GM23248 (cell line): ENCODE measurements at regions not wholly inside any gene's neighbourhood (a gene's known extent, or its start where the extent isn't known, plus 50 kb on each side); places are given as distances from the start of the nearest gene placed in this dataset.

Experiments used
- DNase-seq: peaks from one replicate; pipeline ENCODE4 v3.0.0-alpha.2; 2015
- H2AFZ ChIP-seq: fragments of 200-600 bp; sonication (generic); 2 replicates; pipeline ENCODE4 v1.6.1; 2016; ENCODE audit warnings: antibody characterized with exemption
- H3F3A ChIP-seq: fragments of 200-600 bp; sonication (generic); 2 replicates; pipeline ENCODE4 v1.6.1; 2016; ENCODE audit warnings: mild to moderate bottlenecking, antibody characterized with exemption, mixed run types; ENCODE audit not compliant: insufficient read depth
- H3K27ac ChIP-seq: fragments of 200-600 bp; sonication (generic); 2 replicates; pipeline ENCODE4 v1.5.1; 2016; ENCODE audit warnings: mild to moderate bottlenecking
- H3K27me3 ChIP-seq: fragments of 200-600 bp; sonication (generic); replicated peaks from 2 replicates; pipeline ENCODE4 v1.6.1; 2016; ENCODE audit warnings: mild to moderate bottlenecking; ENCODE audit not compliant: insufficient read depth
- H3K36me3 ChIP-seq: fragments of 200-600 bp; sonication (generic); 2 replicates; pipeline ENCODE4 v1.6.1; 2016; ENCODE audit warnings: low read depth, mild to moderate bottlenecking
- H3K4me1 ChIP-seq: fragments of 200-600 bp; sonication (generic); 2 replicates; pipeline ENCODE4 v1.6.1; 2016; ENCODE audit warnings: mild to moderate bottlenecking; ENCODE audit not compliant: insufficient read depth
- H3K4me2 ChIP-seq: fragments of 200-600 bp; sonication (generic); one replicate; pipeline ENCODE4 v1.6.1; 2016; ENCODE audit warnings: mild to moderate bottlenecking; ENCODE audit not compliant: unreplicated experiment
- H3K4me3 ChIP-seq: fragments of 200-600 bp; sonication (generic); 2 replicates; pipeline ENCODE4 v1.5.1; 2016; ENCODE audit warnings: mild to moderate bottlenecking
- H3K79me2 ChIP-seq: fragments of 200-600 bp; sonication (generic); 2 replicates; pipeline ENCODE4 v1.6.1; 2016; ENCODE audit warnings: mild to moderate bottlenecking; ENCODE audit not compliant: insufficient read depth
- H3K9ac ChIP-seq: fragments of 200-600 bp; sonication (generic); 2 replicates; pipeline ENCODE4 v1.6.1; 2016; ENCODE audit warnings: mild to moderate bottlenecking
- H3K9me2 ChIP-seq: fragments of 200-600 bp; sonication (generic); 2 replicates; pipeline ENCODE4 v1.6.1; 2016; ENCODE audit warnings: mixed run types, mild to moderate bottlenecking, moderate library complexity; ENCODE audit not compliant: insufficient read depth
- H3K9me3 ChIP-seq: fragments of 200-600 bp; sonication (generic); one replicate; pipeline ENCODE4 v1.6.1; 2017; ENCODE audit warnings: low read depth
- H4K20me1 ChIP-seq: fragments of 200-600 bp; sonication (generic); 2 replicates; pipeline ENCODE4 v1.6.0; 2016; ENCODE audit not compliant: insufficient read depth
- EZH2 ChIP-seq: fragments of 200-600 bp; sonication (generic); IDR thresholded peaks from 2 replicates; pipeline ENCODE4 v1.6.1; 2018; ENCODE audit warnings: antibody characterized with exemption, mild to moderate bottlenecking; ENCODE audit not compliant: insufficient read depth, poor library complexity, severe bottlenecking
- EZH2phosphoT487 ChIP-seq: fragments of 200-600 bp; sonication (generic); IDR thresholded peaks from 2 replicates; pipeline ENCODE4 v1.6.1; 2018; ENCODE audit warnings: antibody characterized with exemption, moderate library complexity, mild to moderate bottlenecking, low read depth; ENCODE audit not compliant: insufficient read depth
- WGBS, 2 experiments: methylation state at CpG; one replicate each; pipeline ENCODE4 v1.1.6; 2015 to 2017; ENCODE audit warnings: low lambda C conversion rate in 2 of 2, low coverage in 1 of 2; ENCODE audit errors: missing lambda C conversion rate in 2 of 2; 5-methylcytosine and 5-hydroxymethylcytosine counted together
- in situ Hi-C: fragments of 300-500 bp; cut with MboI; formaldehyde crosslinking; loops from 2 replicates; pipeline ENCODE4 v1.15.0; 2020

DNA sequence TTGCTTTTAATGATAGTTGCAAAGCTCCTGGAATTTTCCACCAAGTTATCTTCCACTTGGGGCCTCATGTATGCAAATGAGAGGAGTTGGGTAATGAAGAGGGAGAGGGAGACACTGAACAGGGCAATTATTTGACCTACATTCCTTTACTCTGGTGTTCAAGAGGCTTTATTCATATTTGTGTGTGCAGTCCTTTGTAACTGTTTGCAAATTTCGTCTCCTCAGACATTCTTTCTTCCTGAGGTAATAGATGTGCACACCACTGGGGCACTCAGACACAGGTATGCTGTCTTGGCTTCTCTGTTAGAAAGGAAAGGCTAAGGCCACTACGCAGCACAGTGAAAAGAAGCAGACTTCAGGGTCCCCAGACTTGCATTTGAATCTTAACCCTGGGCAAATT lies 189.7 kb upstream of the IL12A start:
- H2AFZ ChIP-seq = no peak overlapping the region
- in situ Hi-C loops = no loop called here
- H3K79me2 ChIP-seq = peaks cover 97% of the 10 kb centered on the region
- peaks cover 40% of the 10 kb centered on the region for H3F3A ChIP-seq
- peak overlapping the region; percentile 50 for H3K4me2 ChIP-seq
- H3K4me1 ChIP-seq = peaks cover 64% of the 10 kb centered on the region
- H3K9ac ChIP-seq = peak overlapping the region; percentile 42
- TF ChIP-seq EZH2phosphoT487 (no peak), EZH2 (no peak)
- no peaks in the 10 kb centered on the region for H3K9me2 ChIP-seq
- WGBS, 2 experiments = 43 to 51% methylated on average over 2 of the region's 2 CpGs
- DNase-seq = peak; percentile 69
- no peaks in the 10 kb centered on the region for H3K36me3 ChIP-seq
- H3K27ac ChIP-seq = peak overlapping the region; percentile 92
- no peak overlapping the region for H3K4me3 ChIP-seq
- no peaks in the 10 kb centered on the region for H3K9me3 ChIP-seq
- no peaks in the 10 kb centered on the region for H4K20me1 ChIP-seq
- H3K27me3 ChIP-seq = no peaks in the 10 kb centered on the region

- Histone ChIP-seq H3K27me3 (no peaks in the 10 kb centered on the region), H3K9me3 (no peaks in the 10 kb centered on the region), H4K20me1 (no peaks in the 10 kb centered on the region), H3K36me3 (no peaks in the 10 kb centered on the region), H3K9ac (no peak overlapping the region), H3K27ac (no peak overlapping the region), H3K4me2 (no peak overlapping the region), H3K4me1 (peaks cover 71% of the 10 kb centered on the region), H3K9me2 (no peaks in the 10 kb centered on the region), H2AFZ (no peak overlapping the region), H3K4me3 (no peak overlapping the region), H3K79me2 (peaks cover 96% of the 10 kb centered on the region), H3F3A (peaks cover 49% of the 10 kb centered on the region)
- WGBS, 2 experiments = 79% methylated on average over 6 of the region's 6 CpGs
- in situ Hi-C loops = loop anchor here (10.0 to 25.0 kb wide), 3 partner anchors 186 to 963 kb away; no protein-coding TSS in a partner anchor
- no peak for DNase-seq
- no peak for TF ChIP-seq EZH2phosphoT487
- no peak for TF ChIP-seq EZH2
Observed at GRCh38 chr3:159800434-159801155, 188.0 kb upstream of the IL12A start.

- in situ Hi-C loops = loop anchor here (10.0 to 25.0 kb wide), 3 partner anchors 188 to 966 kb away; no protein-coding TSS in a partner anchor
- Histone ChIP-seq H3K79me2 (peaks cover 99% of the 10 kb centered on the region), H3K9ac (no peak overlapping the region), H4K20me1 (no peaks in the 10 kb centered on the region; the same call in 1 of the 2 replicates), H3K27me3 (no peaks in the 10 kb centered on the region), H3F3A (peaks cover 37% of the 10 kb centered on the region), H3K4me3 (no peak overlapping the region), H3K4me1 (peaks cover 51% of the 10 kb centered on the region), H3K27ac (no peak overlapping the region), H3K36me3 (no peaks in the 10 kb centered on the region), H2AFZ (no peak overlapping the region), H3K4me2 (no peak overlapping the region), H3K9me2 (no peaks in the 10 kb centered on the region), H3K9me3 (no peaks in the 10 kb centered on the region)
- TF ChIP-seq EZH2phosphoT487 (no peak), EZH2 (no peak)
- WGBS, 2 experiments = 94 to 98% methylated on average over 2 of the region's 2 CpGs
- DNase-seq = no peak
Observed at GRCh38 chr3:159802864-159803263, 185.8 kb upstream of the IL12A start.

DNA sequence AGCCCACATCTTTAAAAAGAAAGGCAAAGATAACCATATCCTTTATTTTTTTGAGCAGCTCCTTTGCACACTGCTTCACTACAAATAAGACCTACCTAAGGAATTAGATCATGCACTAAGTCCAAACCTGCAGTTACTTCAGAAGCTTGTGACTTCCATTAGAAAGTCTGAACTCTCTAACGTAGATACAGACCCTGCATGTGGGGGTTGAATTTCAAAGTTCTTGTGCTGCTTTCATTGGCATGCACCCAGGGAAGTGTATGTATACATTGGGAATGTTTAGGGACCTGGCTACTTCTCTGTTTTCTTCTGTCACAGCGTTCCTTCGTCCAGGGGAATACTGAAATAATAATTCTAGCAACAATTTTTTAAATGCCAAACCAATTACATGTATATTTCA lies 185.2 kb upstream of the IL12A start:
- Histone ChIP-seq H3K9me3 (no peaks in the 10 kb centered on the region), H3K27ac (no peak overlapping the region), H3K9me2 (no peaks in the 10 kb centered on the region), H3K4me1 (peaks cover 45% of the 10 kb centered on the region), H3K4me3 (no peak overlapping the region), H3K9ac (no peak overlapping the region), H3K4me2 (no peak overlapping the region), H3F3A (peaks cover 32% of the 10 kb centered on the region), H3K27me3 (no peaks in the 10 kb centered on the region), H3K36me3 (no peaks in the 10 kb centered on the region), H2AFZ (no peak overlapping the region), H3K79me2 (peaks cover 99% of the 10 kb centered on the region), H4K20me1 (no peaks in the 10 kb centered on the region; the same call in 1 of the 2 replicates)
- TF ChIP-seq EZH2phosphoT487 = no peak
- 79 to 88% methylated on average over 3 of the region's 3 CpGs for WGBS, 2 experiments
- DNase-seq = no peak
- in situ Hi-C loops = loop anchor here (10.0 to 25.0 kb wide), 3 partner anchors 189 to 966 kb away; no protein-coding TSS in a partner anchor
